Esophagus (tissue), 2 donors: ENCODE measurements at regions not wholly inside any gene's neighbourhood (a gene's known extent, or its start where the extent isn't known, plus 50 kb on each side); places are given as distances from the start of the nearest gene placed in this dataset.

Experiments
- H3K27ac ChIP-seq, 2 donors: one replicate each; pipeline ENCODE4 v1.5.1; 2013; ENCODE audit warnings: low read depth in 2 of 2, mild to moderate bottlenecking in 2 of 2, inconsistent platforms in 1 of 2, low read length in 1 of 2, moderate library complexity in 1 of 2
- H3K27me3 ChIP-seq, 2 donors: one replicate each; pipeline ENCODE4 v1.6.1; 2013; ENCODE audit warnings: low read length in 2 of 2, control low read depth in 1 of 2, mild to moderate bottlenecking in 1 of 2; ENCODE audit not compliant: insufficient read depth in 2 of 2, control insufficient read depth in 1 of 2
- H3K36me3 ChIP-seq, 2 donors: one replicate each; pipeline ENCODE4 v1.6.1; 2013; ENCODE audit warnings: low read length in 1 of 2; ENCODE audit not compliant: control insufficient read depth in 2 of 2, insufficient read depth in 2 of 2
- H3K4me1 ChIP-seq, 2 donors: one replicate each; pipeline ENCODE4 v1.6.1; 2013; ENCODE audit warnings: low read length in 1 of 2; ENCODE audit not compliant: control insufficient read depth in 2 of 2, insufficient read depth in 2 of 2
- H3K4me3 ChIP-seq, 2 donors: one replicate each; pipeline ENCODE4 v1.5.1; 2013; ENCODE audit warnings: low read length in 2 of 2, mild to moderate bottlenecking in 2 of 2, low read depth in 1 of 2, moderate library complexity in 1 of 2
- H3K9me3 ChIP-seq, 2 donors: one replicate each; pipeline ENCODE4 v1.6.1; 2013; ENCODE audit warnings: mild to moderate bottlenecking in 2 of 2, low read depth in 1 of 2, low read length in 1 of 2, moderate library complexity in 1 of 2; ENCODE audit not compliant: control insufficient read depth in 2 of 2, insufficient read depth in 1 of 2
- WGBS, 2 donors: extraction: QIAGEN DNeasy Blood & Tissue Kit; methylation state at CpG; one replicate each; pipeline ENCODE4 v1.1.7; 2013; 5-methylcytosine and 5-hydroxymethylcytosine counted together
- donor health status: healthy with polysubstance abuse.
- donor health status: Bipolar disorder and iron deficiency.

DNA sequence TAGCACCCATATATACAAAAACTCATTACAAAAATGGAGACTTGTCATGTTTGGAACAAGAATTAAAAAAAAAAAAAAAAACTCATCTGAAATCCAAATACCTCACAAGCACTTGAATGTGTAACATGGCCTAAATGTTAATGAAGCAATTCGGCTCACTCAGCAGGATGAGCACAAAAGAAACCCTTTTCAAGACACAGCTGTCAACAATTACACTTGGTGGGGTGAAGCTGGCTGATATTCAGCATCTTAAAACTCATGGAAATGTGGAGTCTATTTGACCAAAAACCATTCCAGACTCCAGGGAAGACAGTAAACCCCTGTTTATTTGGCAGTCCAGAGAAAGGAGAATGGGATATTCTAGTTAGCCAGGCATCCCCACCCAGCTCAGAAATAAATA lies 205.4 kb upstream of the TSC22D2 start:
- no peaks in the 10 kb centered on the region for H3K27me3 ChIP-seq
- 77 to 86% methylated on average over 1 of the region's 1 CpG for WGBS, 2 donors
- no peaks in the 10 kb centered on the region for H3K36me3 ChIP-seq
- H3K9me3 ChIP-seq: no peaks in the 10 kb centered on the region
- H3K27ac ChIP-seq: no peak overlapping the region
- H3K4me1 ChIP-seq: no peaks in the 10 kb centered on the region
- no peak overlapping the region for H3K4me3 ChIP-seq

DNA sequence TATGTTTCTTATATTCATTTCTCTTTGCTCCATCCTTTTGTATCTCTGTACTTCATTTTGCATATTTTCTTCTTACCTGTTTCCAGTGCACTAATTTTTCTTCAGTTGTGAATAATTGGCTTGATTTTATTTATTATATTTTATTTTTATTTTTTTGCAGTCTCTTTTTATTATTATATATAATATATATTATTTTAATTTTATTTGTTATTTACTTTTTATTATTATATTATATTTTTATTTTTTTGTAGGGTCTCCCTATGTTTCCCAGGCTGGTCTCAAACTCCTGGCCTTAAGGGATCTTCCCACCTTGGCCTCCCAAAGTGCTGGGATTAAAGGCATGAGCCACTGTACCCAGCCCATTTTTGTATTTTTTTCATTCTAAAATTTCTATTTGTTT lies 213.1 kb upstream of the TSC22D2 start:
- no peaks in the 10 kb centered on the region for H3K4me1 ChIP-seq
- no peaks in the 10 kb centered on the region for H3K9me3 ChIP-seq
- no peaks in the 10 kb centered on the region for H3K36me3 ChIP-seq
- H3K4me3 ChIP-seq: no peak overlapping the region
- H3K27ac ChIP-seq: no peak overlapping the region
- no peaks in the 10 kb centered on the region for H3K27me3 ChIP-seq

DNA sequence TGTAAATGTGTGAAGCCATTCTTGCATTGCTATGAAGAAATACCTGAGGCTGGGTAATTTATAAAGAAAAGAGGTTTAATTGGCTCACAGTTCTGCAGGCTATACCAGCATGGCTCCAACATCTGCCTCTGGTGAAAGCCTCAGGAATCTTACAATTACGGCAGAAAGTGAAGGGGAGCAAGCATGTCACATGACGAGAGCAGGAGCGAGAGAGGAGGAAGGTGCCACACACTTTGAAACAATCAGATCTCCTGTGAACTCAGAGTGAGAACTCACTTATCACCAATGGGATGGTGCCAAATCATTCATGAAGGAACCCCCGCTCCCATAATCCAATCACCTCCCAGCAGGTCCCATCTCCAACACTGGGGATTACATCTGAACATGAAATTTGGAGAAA lies 213.6 kb upstream of the TSC22D2 start:
- H3K4me3 ChIP-seq: no peak overlapping the region
- H3K27me3 ChIP-seq: no peaks in the 10 kb centered on the region
- no peaks in the 10 kb centered on the region for H3K4me1 ChIP-seq
- no peaks in the 10 kb centered on the region for H3K9me3 ChIP-seq
- WGBS, 2 donors: 84 to 89% methylated on average over 4 of the region's 4 CpGs
- H3K36me3 ChIP-seq: no peaks in the 10 kb centered on the region
- no peak overlapping the region for H3K27ac ChIP-seq

DNA sequence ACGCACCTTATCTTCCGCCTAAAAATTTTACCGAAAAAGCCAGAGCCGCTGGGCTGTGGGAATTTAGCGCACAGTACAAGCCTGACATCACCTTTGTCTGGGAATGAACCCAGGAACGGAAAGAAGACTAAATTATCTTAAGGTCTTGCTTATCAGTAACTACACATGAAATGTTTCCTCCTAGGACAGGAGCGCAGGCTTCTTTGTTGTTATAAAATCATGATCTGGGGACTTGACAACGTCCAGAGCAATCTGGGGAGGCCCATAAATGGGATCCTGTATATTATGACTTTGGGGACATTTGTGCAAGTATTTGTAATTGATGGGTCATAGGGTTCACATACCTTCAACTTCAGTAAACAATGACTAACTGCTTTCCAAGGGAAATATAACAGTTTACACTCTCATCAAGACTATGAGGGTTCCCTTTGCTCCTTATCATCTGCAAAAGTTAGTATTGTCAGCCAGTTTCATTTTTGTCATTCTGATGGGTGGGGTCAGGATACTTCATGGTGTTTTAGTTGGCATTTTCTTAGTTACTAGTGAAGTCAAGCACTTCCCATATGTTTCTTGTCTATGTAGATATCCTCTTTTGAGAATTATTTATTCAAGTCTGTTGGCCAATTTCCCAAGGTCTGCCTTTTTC lies 213.9 kb upstream of the PFN2 start:
- 11 to 13% methylated on average over 8 of the region's 8 CpGs for WGBS, 2 donors

DNA sequence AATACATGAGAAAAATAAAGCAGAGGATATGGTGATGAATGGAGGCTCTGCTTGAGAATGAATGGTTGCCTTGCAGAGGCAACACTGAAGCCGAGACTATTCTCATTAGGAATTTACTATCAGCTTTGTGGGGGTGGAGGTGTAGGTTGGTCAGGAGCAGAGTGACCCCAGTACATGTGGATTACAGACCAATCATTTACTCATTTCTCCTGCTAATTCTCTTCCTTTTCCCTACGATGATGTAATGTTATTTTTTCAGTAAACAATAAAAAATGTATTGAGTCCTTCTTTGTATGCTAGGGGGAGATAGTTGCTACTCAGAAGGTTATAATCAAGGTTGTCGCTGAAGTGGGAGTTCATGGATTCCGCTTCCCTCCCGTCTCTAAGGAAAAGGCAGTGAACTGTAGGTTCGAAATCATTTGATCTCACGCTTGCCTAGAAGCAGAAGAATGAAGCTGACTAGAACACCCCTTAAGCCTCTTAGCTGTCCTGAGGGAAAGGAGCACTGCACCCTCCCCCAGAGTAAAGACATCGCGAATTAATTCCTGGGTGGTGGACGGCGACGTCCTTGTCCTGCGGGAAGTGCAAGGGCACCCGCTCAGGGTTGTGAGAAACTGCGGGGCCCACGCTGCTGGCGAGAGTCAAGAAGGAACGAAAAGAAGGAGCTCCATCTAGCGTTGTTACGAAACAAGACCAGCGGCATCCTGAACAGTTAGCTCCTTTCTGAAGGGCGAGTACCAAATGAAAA lies 213.2 kb upstream of the PFN2 start:
- H3K27ac ChIP-seq: no peak overlapping the region
- no peaks in the 10 kb centered on the region for H3K4me1 ChIP-seq
- peak overlapping the region in 1 of 2 donors; percentile 30 for H3K4me3 ChIP-seq
- no peaks in the 10 kb centered on the region for H3K36me3 ChIP-seq
- no peaks in the 10 kb centered on the region for H3K27me3 ChIP-seq
- 4 to 6% methylated on average over 22 of the region's 22 CpGs for WGBS, 2 donors
- H3K9me3 ChIP-seq: no peaks in the 10 kb centered on the region

More for the DNA sequence above, 213.9 kb upstream of the PFN2 start:
- Histone ChIP-seq H3K9me3 (no peaks in the 10 kb centered on the region), H3K27ac (no peak overlapping the region), H3K4me3 (no peak overlapping the region), H3K36me3 (no peaks in the 10 kb centered on the region), H3K27me3 (no peaks in the 10 kb centered on the region), H3K4me1 (no peaks in the 10 kb centered on the region)

DNA sequence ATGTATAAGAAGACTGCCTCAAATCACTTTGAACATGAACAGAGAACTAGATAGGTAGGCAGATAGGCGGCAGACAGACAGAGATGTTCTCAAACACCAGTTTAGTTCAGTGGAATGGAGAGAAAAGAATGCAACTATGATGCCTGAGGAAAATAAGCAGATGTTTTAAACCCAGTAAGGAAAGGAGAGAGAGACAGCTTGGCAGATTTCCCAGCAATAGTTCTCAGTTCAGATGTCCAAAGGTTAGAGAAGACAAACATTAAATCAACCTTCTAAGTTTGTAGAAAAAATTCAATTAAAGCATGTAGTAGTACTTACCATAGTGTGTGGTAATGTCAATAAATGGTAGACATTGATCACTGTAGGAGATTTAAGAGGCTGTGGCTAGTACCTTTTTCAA lies 209.6 kb upstream of the PFN2 start:
- Histone ChIP-seq H3K27me3 (no peaks in the 10 kb centered on the region), H3K4me1 (no peaks in the 10 kb centered on the region), H3K36me3 (no peaks in the 10 kb centered on the region), H3K4me3 (no peak overlapping the region), H3K9me3 (no peaks in the 10 kb centered on the region), H3K27ac (no peak overlapping the region)
- WGBS, 2 donors: 60 to 69% methylated on average over 1 of the region's 1 CpG

DNA sequence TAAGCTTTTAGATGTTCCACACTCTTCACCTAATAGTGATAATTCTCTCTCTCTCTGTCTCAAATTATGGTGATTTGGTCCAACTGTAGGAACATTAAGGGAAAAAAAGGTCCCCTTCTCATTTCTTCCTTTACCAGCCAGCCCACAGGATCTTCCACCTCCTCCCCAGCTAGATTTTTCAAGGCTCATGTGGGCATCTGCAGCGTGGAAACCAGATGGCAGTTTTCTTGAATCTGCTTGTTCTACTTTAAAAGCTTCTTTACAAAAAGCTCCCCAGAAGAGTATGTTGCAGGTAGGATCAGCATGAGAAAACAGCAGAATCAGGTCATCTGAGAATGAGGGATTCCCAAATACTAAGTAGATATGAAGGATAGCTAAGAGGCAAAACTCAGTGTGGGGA lies 208.6 kb upstream of the PFN2 start:
- Histone ChIP-seq H3K27ac (no peak overlapping the region), H3K4me3 (no peak overlapping the region), H3K27me3 (no peaks in the 10 kb centered on the region), H3K36me3 (no peaks in the 10 kb centered on the region), H3K4me1 (no peaks in the 10 kb centered on the region), H3K9me3 (no peaks in the 10 kb centered on the region)
- WGBS, 2 donors: 83 to 92% methylated on average over 1 of the region's 1 CpG

DNA sequence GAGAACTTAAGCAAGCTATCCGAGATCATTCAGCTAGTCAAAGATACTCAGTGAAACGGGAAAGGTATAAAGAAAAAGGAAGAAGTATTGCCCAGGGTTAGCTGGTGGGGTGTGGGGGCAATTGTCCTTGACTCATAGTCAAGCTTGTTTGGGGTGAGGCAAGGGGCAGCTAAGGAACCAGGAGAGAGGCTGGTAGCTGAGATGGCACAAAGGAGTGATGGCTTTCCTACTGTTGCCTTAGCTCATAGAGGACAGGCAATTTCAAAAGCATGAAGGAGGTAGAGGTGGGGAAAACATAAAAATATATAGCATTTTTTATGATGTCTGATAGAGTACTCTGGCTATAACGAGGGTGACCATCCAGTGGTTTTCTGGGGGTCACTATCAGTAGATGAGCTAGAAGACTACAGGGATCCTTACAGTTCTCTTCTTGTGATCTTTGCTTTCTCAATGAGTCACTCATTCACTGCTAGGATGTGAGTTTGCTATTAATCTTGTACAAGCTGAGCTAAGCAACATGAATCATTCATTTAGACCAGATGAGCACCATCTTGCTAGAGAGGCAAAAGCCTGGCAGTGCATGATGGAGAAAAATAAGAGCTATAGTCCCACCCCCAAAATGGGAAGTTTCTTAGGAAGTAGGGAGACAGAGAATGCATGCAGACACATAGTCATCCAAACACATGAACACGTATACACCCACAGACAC lies 207.1 kb upstream of the PFN2 start:
- Histone ChIP-seq H3K4me3 (no peak overlapping the region), H3K27ac (no peak overlapping the region), H3K9me3 (no peaks in the 10 kb centered on the region), H3K27me3 (no peaks in the 10 kb centered on the region), H3K36me3 (no peaks in the 10 kb centered on the region), H3K4me1 (no peaks in the 10 kb centered on the region)
- WGBS, 2 donors: 83 to 91% methylated on average over 4 of the region's 4 CpGs

DNA sequence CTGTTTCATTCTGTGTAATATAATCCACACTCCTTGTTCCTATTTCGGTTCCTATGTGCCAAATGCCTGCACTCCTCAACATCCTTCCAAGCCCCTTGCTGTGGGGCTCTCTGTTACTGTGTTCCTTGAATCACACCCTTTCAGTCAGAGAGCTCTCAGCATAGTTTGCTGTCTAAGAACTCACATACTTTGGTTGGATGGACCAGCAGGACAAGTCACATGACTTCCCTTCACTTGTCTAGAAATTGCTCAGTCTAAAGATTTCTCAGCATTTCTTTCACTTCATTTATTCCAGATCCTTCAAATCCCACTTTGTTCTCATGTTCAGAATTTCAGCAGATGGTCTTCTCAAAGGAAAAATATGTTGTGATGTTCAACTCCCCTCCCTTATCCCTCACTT lies 203.5 kb upstream of the PFN2 start:
- no peak overlapping the region for H3K4me3 ChIP-seq
- H3K4me1 ChIP-seq: no peaks in the 10 kb centered on the region
- WGBS, 2 donors: 95 to 97% methylated on average over 1 of the region's 1 CpG
- H3K27ac ChIP-seq: no peak overlapping the region
- H3K27me3 ChIP-seq: peaks cover 0 to 8% of the 10 kb centered on the region in 2 donors
- no peaks in the 10 kb centered on the region for H3K36me3 ChIP-seq
- H3K9me3 ChIP-seq: no peaks in the 10 kb centered on the region
